ENCODE measurements at regions not wholly inside any gene's neighbourhood (a gene's known extent, or its start where the extent isn't known, plus 50 kb on each side); places are given as distances from the start of the nearest gene placed in this dataset.

DNA sequence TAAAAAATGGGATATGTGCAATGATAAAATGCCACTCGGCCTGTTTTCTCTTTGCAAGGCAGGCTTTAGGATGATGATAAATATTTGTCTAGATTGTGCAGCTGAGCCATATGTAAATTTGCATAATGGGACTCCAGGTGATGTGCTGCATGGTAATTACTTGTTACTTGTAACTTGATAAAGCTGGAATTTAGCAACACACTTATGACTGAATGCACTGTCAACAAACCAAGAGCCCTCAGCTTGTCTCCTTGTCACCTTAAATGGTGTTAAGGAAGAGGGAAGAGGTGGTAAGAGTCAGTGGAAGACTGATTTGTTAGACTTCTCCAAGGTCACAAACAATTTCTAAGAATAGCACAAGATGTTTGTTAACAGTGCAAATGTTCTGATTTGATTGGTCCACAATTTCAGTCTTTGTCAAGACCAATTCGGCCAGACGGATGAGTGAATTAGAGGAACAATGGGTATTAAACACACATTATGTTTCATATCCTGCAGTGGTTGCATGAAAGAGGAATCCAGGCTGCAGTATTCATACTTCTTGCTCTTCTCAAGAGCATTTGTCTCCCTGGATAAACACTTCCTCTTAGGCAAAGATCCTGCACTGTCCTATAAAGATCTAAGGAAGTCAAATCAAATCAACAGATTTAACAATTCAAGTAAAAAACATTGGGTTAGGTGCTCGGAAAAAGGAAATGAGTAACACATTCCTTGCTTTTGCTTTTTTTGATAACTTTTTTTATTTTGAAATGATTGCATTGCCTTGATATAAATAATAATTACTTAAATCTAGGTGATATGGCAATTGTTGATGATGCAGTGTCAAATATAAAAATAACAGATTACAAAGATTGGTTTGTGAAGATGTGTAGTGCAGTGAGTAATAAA lies 448.3 kb upstream of the DDI1 start:
- TF ChIP-seq EZH2 (IDR thresholded peaks at IDR 0.05; ENCODE audit: low read depth) = no peak
- TF ChIP-seq, protein P1, sequence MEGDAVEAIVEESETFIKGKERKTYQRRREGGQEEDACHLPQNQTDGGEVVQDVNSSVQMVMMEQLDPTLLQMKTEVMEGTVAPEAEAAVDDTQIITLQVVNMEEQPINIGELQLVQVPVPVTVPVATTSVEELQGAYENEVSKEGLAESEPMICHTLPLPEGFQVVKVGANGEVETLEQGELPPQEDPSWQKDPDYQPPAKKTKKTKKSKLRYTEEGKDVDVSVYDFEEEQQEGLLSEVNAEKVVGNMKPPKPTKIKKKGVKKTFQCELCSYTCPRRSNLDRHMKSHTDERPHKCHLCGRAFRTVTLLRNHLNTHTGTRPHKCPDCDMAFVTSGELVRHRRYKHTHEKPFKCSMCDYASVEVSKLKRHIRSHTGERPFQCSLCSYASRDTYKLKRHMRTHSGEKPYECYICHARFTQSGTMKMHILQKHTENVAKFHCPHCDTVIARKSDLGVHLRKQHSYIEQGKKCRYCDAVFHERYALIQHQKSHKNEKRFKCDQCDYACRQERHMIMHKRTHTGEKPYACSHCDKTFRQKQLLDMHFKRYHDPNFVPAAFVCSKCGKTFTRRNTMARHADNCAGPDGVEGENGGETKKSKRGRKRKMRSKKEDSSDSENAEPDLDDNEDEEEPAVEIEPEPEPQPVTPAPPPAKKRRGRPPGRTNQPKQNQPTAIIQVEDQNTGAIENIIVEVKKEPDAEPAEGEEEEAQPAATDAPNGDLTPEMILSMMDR (conservative IDR thresholded peaks at IDR 0.05) = no peak

Data from PC-9 (cell line).